ENCODE measurements at regions not wholly inside any gene's neighbourhood (a gene's known extent, or its start where the extent isn't known, plus 50 kb on each side); places are given as distances from the start of the nearest gene placed in this dataset.
A peak's percentile ranks its signal among the peaks of the same experiment; 100 is the strongest.
"Not testable (repeated sequence)": the region's sequence is repeated elsewhere in the genome, so short reads cannot be mapped to it uniquely, and the experiment has no call there.

DNA sequence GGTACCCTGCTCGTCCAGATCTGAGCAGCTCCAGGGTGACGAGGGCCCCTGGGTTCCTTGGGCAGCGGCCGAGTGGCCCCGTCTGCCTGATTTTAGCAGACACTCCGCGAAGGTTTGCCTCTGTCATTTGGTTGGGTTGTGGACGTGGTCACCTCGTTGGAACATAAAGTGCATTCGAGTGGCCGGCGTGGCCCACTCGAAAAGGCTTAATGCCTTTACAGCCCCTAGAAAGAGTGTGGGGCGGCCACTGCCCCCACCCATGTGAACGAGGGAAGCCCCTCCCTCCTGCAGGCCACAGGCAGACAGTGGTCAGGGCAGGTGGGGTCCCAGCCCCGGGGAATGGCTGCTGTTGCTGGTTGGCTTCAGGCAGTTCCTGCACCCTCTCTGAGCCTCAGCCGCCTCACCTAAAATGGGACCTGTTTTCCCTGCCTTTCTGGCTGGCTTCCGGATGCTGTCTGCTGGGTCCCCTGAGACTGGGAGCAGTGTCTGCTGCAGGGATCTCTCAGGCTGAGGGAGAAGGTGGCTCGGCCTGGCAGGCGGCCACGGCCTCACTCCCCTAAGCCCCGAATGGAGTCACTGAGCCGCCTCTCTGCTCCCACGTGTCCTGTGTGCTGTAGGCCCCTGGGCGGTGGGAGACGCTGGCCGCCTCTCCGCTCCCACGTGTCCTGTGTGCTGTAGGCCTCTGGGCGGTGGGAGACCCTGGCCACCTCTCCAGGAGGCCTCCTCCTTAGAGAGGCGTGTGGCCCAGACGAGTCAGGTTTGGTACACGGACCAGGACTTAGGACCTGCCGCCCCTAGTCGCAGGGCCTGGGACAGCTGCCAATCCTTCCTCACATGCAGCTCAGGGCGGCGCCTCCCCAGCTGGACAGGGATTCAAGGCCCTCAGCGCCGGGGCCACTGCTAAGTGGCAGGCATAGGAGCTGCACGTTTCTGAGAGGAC is 233.0 kb downstream of the ERMARD start:
- intact Hi-C loops (cut with DNase I): no loop called here
- DNase-seq: peak in 5 of 10 donors; percentile 5 to 73 (median 52)

DNA sequence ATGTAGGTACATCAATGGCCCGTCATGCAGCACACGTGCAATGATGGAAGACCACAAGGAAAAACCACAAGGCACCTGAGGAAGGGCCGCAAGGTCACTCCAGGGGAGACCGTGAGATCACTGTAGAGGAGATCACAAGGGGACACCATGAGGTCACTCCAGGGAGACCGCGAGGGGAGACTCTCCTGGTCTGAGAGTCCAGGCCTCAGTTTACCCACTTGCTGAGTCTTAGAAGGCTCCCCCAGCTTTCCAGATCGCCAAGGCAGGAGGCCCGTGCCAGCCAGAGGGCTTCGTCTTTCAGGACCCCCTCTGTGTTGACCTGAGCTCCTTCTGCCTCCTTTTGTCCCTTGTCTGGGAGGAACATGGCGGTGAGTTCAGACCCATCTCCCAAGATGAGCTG is 232.2 kb downstream of the ERMARD start:
- intact Hi-C loops (cut with DNase I): no loop called here
- peak in 5 of 10 donors; percentile 3 to 63 (median 33) for DNase-seq

DNA sequence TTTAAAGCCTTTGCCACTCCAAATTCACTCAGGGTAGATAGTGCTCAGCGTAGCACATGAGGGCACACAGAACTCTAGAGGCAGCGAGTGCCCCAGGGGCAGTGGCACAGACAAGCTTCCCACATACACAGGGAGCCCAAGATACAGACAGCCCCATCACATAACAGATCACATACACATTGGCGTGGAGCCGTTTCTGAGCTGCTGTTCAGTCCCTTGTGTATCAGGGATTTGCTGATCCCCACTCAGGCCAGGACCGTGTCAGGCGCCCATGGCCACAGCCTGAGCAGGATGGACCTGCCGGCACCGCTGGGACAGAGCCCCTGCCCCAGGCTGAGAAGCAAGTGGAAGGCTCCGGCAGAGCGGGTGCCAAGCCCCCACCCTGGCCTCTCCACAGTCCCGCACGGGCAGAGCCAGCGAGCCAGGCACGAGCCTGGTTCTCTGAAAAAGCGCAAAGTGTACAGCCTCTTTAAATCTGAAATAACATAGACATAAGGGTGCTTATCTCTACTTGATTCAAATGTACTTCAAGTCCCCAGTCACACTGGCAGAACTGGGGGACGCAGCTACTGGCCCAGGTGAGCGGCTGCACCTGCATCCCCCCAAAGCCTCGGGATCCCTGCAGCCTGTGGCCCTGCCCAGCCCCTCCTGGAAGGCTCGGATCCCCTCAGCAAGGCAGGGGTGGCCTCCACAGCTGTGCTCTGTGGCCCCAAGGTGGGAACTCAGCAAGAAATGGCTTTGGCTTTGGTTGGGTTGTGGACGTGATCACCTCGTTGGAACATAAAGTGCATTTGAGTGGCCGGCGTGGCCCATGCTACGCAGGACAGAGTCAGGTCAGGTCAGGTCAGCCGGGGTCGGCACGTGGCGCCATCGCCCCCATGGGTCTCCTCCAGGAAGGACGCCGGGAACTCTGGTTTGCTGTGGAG is 231.3 kb downstream of the ERMARD start:
- intact Hi-C loops (cut with DNase I): no loop called here
- DNase-seq: peak in 5 of 10 donors; percentile 5 to 74 (median 52)

DNA sequence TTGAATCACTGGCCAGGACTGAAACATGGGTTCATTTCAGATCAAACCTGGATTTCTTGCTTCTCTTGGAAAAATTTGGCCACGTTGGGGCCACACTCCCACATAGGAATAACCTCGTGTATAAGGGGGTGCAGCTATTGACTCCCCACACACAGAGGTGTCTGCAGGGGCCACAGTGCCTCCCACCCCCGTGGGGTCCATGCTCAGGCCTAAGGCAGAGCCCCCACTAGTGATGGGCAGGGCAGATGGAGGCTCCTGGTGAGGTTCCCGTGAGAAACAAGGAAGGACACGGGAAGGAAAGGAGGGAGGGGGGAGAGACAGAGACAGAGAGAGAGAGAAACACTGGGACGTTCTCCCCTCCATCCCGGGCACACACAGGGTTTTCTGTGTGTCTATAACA is 230.5 kb downstream of the ERMARD start:
- intact Hi-C loops (cut with DNase I): no loop called here
- peak in 3 of 10 donors; percentile 28 to 70 (median 56) for DNase-seq

DNA sequence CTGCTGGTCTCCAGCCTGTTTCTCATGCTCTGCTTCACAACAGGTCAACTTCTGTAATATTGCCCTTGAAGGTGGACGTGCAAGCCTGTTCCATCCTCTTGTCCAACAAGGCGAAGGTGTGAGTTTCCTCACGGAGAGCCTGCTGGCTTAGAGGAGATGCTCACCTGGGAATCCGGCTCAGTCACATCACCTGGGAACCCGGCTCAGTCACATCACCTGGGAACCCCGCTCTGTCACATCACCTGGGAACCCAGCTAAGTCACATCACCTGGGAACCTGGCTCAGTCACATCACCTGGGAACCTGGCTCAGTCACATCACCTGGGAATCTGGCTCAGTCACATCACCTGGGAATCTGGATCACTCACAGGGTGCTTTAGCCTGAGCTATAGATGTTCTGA is 230.1 kb downstream of the ERMARD start:
- intact Hi-C loops (cut with DNase I): no loop called here
- DNase-seq: peak in 1 of 10 donors; percentile 42

- peak in 3 of 10 donors; percentile 32 to 76 (median 42) for DNase-seq
- intact Hi-C loops (cut with DNase I): no loop called here
Measured at GRCh38 chr6:169980826-169981450, 229.5 kb downstream of the ERMARD start.

- intact Hi-C loops (cut with DNase I): no loop called here
- peak in 3 of 10 donors; percentile 53 to 69 (median 59) for DNase-seq
Measured at GRCh38 chr6:169979873-169980432, 228.5 kb downstream of the ERMARD start.

- intact Hi-C loops (cut with DNase I): no loop called here
- DNase-seq: peak in 5 of 10 donors; percentile 6 to 79 (median 62)
Measured at GRCh38 chr6:169978615-169979161, 227.3 kb downstream of the ERMARD start.

GRCh38 chr6:169977434-169978265 is 226.2 kb downstream of the ERMARD start:
- peak in 4 of 10 donors; percentile 4 to 63 (median 50) for DNase-seq
- intact Hi-C loops (cut with DNase I): no loop called here

DNA sequence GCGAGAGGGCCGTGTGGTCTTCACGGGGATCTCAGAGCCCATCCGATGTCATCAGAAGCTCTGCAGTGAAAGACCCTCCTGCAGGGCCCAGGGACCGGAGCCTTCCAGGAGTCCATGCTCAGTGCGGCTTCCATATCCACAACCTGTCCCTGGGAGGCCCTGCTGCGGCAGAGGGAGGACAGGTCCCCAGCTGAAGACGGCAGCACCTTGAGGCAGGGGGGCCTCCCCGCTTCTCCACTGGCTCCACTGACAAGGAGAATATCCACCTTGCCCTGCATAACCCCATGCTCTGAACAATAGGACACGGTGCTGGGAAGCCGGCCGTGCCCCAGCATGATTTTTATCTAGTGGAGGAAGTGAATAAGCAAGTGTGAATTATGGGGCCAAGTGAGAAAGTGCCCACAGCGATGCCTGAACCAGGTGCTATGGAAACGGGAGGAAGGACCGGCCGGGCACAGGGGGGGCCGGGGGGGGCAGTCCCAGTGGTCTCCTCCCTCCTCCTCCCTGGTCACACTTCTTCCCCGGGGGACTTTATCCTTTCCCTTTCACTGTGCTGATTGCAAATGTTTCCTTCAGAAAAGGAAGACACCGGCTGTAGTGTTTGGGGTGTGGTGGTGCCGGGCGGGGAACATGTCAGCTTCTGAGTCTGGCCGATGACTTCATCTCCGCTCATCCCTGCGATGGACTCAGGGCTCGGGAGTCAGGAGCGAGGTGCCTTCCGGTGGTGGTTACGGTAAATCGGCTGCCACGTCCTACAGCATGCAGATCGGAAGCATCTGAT is 225.1 kb downstream of the ERMARD start:
- intact Hi-C loops (cut with DNase I): no loop called here
- DNase-seq: peak in 4 of 10 donors; percentile 5 to 83 (median 64)

DNA sequence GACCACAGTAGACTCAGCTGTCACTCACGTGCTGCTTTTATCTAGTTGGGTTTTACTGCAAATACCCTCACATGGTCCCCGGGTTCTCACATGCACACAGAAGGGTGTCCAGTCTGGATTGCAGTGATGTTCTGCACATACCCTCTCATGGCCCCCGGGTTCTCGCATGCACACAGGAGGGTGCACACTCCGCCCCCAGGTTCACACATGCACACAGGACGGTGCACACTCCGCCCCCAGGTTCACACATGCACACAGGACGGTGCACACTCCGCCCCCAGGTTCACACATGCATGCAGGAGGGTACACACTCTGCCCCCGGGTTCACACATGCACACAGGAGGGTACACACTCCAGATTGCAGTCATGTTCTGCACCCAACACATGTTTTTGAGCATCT is 224.3 kb downstream of the ERMARD start:
- DNase-seq: peak in 1 of 10 donors; percentile 28
- intact Hi-C loops (cut with DNase I): no loop called here

- intact Hi-C loops (cut with DNase I): no loop called here
- peak in 4 of 10 donors; percentile 5 to 76 (median 62) for DNase-seq
Measured at GRCh38 chr6:169975286-169975685, 223.9 kb downstream of the ERMARD start.

DNA sequence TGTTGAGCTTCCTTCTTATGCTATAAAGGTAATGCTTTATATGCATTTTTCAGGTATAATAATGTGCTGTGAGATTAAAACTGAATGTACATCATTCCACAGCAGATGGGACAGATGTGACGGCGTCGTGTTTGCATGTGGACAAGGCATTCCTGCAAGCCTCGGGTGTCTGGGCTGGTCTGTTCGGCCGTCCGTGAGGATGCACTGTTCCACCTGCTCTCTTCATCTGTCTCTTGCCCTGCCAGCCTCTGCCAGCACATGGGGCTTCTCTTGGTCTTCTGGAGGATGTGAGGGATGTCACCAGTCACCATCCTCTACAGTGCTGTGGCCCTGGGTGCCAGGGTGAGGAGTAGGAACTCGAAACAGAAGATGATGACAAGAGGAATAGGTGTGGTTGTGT is 223.2 kb downstream of the ERMARD start:
- DNase-seq: peak in 3 of 10 donors; percentile 27 to 44 (median 41)
- intact Hi-C loops (cut with DNase I): no loop called here

DNA sequence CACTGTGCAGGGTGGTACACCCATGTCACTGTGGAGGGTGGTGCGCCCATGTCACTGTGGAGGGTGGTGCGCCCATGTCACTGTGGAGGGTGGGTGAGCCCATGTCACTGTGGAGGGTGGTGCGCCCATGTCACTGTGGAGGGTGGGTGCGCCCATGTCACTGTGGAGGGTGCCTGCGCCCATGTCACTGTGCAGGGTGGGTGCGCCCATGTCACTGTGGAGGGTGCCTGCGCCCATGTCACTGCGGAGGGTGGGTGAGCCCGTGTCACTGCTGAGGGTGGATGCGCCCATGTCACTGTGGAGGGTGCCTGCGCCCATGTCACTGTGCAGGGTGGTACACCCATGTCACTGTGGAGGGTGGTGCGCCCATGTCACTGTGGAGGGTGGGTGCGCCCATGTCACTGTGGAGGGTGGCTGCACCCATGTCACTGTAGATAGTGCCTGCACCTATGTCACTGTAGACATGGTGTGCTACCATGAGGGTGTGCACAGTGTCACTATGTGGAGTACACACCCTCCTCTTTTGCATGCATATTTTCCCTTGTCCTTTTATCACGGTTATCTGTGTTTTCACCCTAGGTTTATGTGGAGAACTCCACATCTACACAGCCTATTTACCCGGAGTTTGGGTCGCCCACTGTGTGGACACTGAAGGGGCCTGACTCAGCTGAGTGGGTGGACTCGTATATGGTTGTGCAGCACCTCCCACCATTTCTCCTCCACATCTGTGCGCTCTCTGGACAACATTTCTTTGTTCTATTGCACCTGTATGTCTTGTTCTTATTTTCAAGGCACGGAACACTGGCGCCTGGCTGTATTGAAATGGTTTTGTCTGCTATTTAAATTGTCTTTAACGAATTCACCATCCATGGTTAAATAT is 222.4 kb downstream of the ERMARD start:
- intact Hi-C loops (cut with DNase I): not testable (repeated sequence)
- peak in 3 of 10 donors; percentile 58 to 72 (median 71) for DNase-seq

DNA sequence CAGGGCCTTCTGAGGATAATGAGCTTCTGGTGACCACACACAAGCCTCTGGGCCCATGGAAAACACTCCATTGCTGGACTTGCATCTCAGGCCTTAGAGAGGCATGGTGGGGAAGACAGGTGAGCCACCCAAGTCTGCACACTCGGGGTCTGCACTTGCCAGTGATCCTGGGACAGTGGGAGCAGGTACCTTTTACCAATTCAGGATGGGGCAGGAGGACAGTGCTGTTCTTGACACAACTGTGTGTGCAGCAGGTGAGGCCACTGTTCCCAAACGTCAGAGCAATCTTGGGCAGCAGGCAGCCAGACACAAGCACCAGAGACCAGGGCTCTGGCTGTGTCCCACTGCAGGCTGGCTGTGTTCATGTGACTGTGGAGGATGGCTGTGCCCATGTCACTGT is 221.3 kb downstream of the ERMARD start:
- intact Hi-C loops (cut with DNase I): no loop called here
- peak in 3 of 10 donors; percentile 35 to 49 (median 45) for DNase-seq

- intact Hi-C loops (cut with DNase I): no loop called here
- peak in 4 of 10 donors; percentile 19 to 54 (median 46) for DNase-seq
Measured at GRCh38 chr6:169972101-169972651, 220.8 kb downstream of the ERMARD start.

All from posterior cingulate gyrus (tissue), 11 donors.